ENCODE measurements at regions not wholly inside any gene's neighbourhood (a gene's known extent, or its start where the extent isn't known, plus 50 kb on each side); places are given as distances from the start of the nearest gene placed in this dataset.

- TF ChIP-seq CTCF (IDR thresholded peaks at IDR 0.05): no peak
- no peak for TF ChIP-seq EP300 (IDR thresholded peaks at IDR 0.05)
- TF ChIP-seq POLR2A (IDR thresholded peaks at IDR 0.05): no peak
- H3K36me3 ChIP-seq: no peaks in the 10 kb centered on the region
- intact Hi-C loops (cut with DNase I): no loop called here
- no peak for DNase-seq
- H3K9me3 ChIP-seq: no peaks in the 10 kb centered on the region
- H3K27me3 ChIP-seq: no peaks in the 10 kb centered on the region
- H3K27ac ChIP-seq: no peak overlapping the region
- no peaks in the 10 kb centered on the region for H3K4me1 ChIP-seq (ENCODE audit: insufficient read depth)
- no peak overlapping the region for H3K4me3 ChIP-seq
Observed at GRCh38 chr2:51921076-51921475, 889.1 kb upstream of the NRXN1 start.

GRCh38 chr2:51920509-51920908, 888.6 kb upstream of the NRXN1 start:
- intact Hi-C loops (cut with DNase I): no loop called here
- Histone ChIP-seq H3K4me1 (ENCODE audit: insufficient read depth) (no peaks in the 10 kb centered on the region), H3K27ac (no peak overlapping the region), H3K9me3 (no peaks in the 10 kb centered on the region), H3K27me3 (no peaks in the 10 kb centered on the region), H3K4me3 (no peak overlapping the region), H3K36me3 (no peaks in the 10 kb centered on the region)
- TF ChIP-seq CTCF (IDR thresholded peaks at IDR 0.05) (no peak), EP300 (IDR thresholded peaks at IDR 0.05) (no peak), POLR2A (IDR thresholded peaks at IDR 0.05) (no peak)
- 71 to 93% (median 87%) methylated on average over 6 of the region's 6 CpGs for WGBS, 3 donors
- DNase-seq: no peak

- 79 to 91% (median 85%) methylated on average over 1 of the region's 1 CpG for WGBS, 3 donors
- DNase-seq: no peak
- H3K9me3 ChIP-seq: no peaks in the 10 kb centered on the region
- intact Hi-C loops (cut with DNase I): no loop called here
- no peak for TF ChIP-seq CTCF (IDR thresholded peaks at IDR 0.05)
- H3K4me3 ChIP-seq: no peak overlapping the region
- no peaks in the 10 kb centered on the region for H3K27me3 ChIP-seq
- no peaks in the 10 kb centered on the region for H3K4me1 ChIP-seq (ENCODE audit: insufficient read depth)
- no peak overlapping the region for H3K27ac ChIP-seq
- H3K36me3 ChIP-seq: no peaks in the 10 kb centered on the region
Observed at GRCh38 chr2:51919395-51919794, 887.5 kb upstream of the NRXN1 start.

GRCh38 chr2:51918113-51918512, 886.2 kb upstream of the NRXN1 start:
- intact Hi-C loops (cut with DNase I): no loop called here
- no peak overlapping the region for H3K4me3 ChIP-seq
- no peaks in the 10 kb centered on the region for H3K4me1 ChIP-seq (ENCODE audit: insufficient read depth)
- no peak for DNase-seq
- no peak for TF ChIP-seq POLR2A (IDR thresholded peaks at IDR 0.05)
- TF ChIP-seq CTCF (IDR thresholded peaks at IDR 0.05): no peak
- TF ChIP-seq EP300 (IDR thresholded peaks at IDR 0.05): no peak
- H3K9me3 ChIP-seq: no peaks in the 10 kb centered on the region
- no peak overlapping the region for H3K27ac ChIP-seq
- no peaks in the 10 kb centered on the region for H3K27me3 ChIP-seq
- 65 to 71% (median 66%) methylated on average over 3 of the region's 3 CpGs for WGBS, 3 donors
- H3K36me3 ChIP-seq: no peaks in the 10 kb centered on the region

- Histone ChIP-seq H3K27ac (no peak overlapping the region), H3K4me3 (no peak overlapping the region), H3K36me3 (no peaks in the 10 kb centered on the region), H3K4me1 (ENCODE audit: insufficient read depth) (no peaks in the 10 kb centered on the region), H3K27me3 (no peaks in the 10 kb centered on the region), H3K9me3 (no peaks in the 10 kb centered on the region)
- 25 to 33% (median 32%) methylated on average over 1 of the region's 1 CpG for WGBS, 3 donors
- intact Hi-C loops (cut with DNase I): no loop called here
- TF ChIP-seq CTCF (IDR thresholded peaks at IDR 0.05) (no peak), POLR2A (IDR thresholded peaks at IDR 0.05) (no peak)
- DNase-seq: no peak
Observed at GRCh38 chr2:51903728-51904127, 871.8 kb upstream of the NRXN1 start.
